ENCODE measurements at regions not wholly inside any gene's neighbourhood (a gene's known extent, or its start where the extent isn't known, plus 50 kb on each side); places are given as distances from the start of the nearest gene placed in this dataset.
A peak's percentile ranks its signal among the peaks of the same experiment; 100 is the strongest.

DNA sequence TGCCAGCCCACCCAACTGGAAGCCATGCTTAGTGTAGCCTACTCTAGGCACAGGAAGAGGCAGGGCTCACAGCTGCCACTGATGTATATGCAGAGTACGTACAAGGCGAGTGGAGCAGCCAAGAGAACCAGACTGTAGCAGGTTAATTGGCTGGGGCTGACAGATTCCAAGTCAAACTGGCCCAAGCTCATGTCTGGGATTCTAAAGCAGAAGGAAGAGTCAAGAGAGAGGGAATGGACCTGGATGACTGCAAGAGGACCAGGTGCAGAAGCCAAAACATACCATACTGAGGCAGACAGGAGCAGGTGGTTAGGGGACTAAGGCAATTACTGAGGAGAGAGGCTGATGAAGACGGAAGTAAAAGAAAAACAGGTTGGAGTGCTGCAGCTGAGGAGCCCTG is 51.3 kb upstream of the LRRN2 start:
- Histone ChIP-seq H3K4me2 (ENCODE audit: insufficient read depth, low read length) (peak overlapping the region; percentile 32; the same call in 1 of the 2 replicates), H3K9ac (ENCODE audit: insufficient read depth in 1 of 2, low read depth in 2 of 2, low read length in 2 of 2) (no peak overlapping the region), H4K20me1 (replicated peaks; ENCODE audit: control insufficient read depth, insufficient read depth, low read length) (no peaks in the 10 kb centered on the region), H3K9me1 (ENCODE audit: control insufficient read depth, insufficient read depth, low read length) (no peaks in the 10 kb centered on the region), H3K4me3 (no peak overlapping the region), H3K27ac (ENCODE audit: extremely low read depth, low read depth, low read length) (no peak overlapping the region), H3K79me2 (ENCODE audit: control insufficient read depth, insufficient read depth, low read length) (no peaks in the 10 kb centered on the region), H3K27me3 (ENCODE audit: control insufficient read depth in 2 of 2, insufficient read depth in 2 of 2, low read length in 2 of 2) (peaks cover 11 to 37% of the 10 kb centered on the region in 2 experiments), H2AFZ (ENCODE audit: low read depth, low read length) (peak overlapping the region; percentile 60; the same call in 1 of the 2 replicates), H3K4me1 (replicated peaks in 1 of 2; ENCODE audit: control insufficient read depth in 2 of 2, insufficient read depth in 2 of 2, low read length in 2 of 2) (no peaks in the 10 kb centered on the region; a peak in 1 of 5 replicates), H3K36me3 (ENCODE audit: control insufficient read depth, insufficient read depth, low read length) (no peaks in the 10 kb centered on the region), H3K9me3 (replicated peaks; ENCODE audit: control insufficient read depth, insufficient read depth, low read depth, low read length) (peaks cover 5% of the 10 kb centered on the region; the same call in 1 of the 2 replicates)
- TF ChIP-seq, protein P1, sequence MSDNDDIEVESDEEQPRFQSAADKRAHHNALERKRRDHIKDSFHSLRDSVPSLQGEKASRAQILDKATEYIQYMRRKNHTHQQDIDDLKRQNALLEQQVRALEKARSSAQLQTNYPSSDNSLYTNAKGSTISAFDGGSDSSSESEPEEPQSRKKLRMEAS (CRISPR knock-in tag; IDR thresholded peaks at IDR 0.05), result 0 out of 2 replicates have a peak, but pooled peaks have one; percentile 22
- no peak for TF ChIP-seq TCF7 (IDR thresholded peaks at IDR 0.05; ENCODE audit: borderline replicate concordance)
- TF ChIP-seq FOXA1 (IDR thresholded peaks at IDR 0.05; ENCODE audit: borderline replicate concordance), result no peak
- 3% methylated on average over 3 of the region's 3 CpGs for WGBS (ENCODE audit: insufficient coverage, low coverage, missing lambda C conversion rate)
- in situ Hi-C loops (cut with MboI) (no loop called here), intact Hi-C loops (cut with micrococcal nuclease) (no loop called here)
- ChIA-PET CTCF (ENCODE audit: low intra/inter-chr PET ratio) (no interaction called here), POLR2A (interaction anchor here (0.7 to 1.4 kb wide), 2 partner anchors 8 to 10 kb away, joined by 3 read pairs; no protein-coding TSS in a partner anchor)
- ATAC-seq, result peak; percentile 54
- DNase-seq (ENCODE audit: extremely low read depth in 1 of 4, low spot score in 3 of 4), result no peak
- no TSS peak for BruUV-seq (replicated peaks)
- no peak for FAIRE-seq

DNA sequence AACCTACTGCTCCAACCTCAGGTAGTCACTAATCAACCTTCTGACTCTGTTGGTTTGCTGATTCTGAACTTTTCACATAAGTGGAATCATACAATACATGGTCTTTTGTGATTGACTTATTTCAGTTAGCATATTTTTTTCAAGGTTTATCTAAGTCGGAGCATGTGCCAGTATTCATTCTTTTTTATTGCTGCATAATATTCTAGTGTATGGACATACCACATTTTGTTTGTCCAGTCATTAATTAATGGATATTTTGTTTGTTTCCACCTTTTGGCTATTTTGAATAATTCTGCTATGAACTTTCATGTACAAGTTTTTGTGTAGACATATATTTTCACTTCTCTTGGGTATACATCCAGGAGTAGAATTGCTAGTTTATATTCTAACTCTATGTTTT is 53.0 kb upstream of the LRRN2 start:
- Histone ChIP-seq H3K9ac (ENCODE audit: insufficient read depth in 1 of 2, low read depth in 2 of 2, low read length in 2 of 2) (no peak overlapping the region), H3K9me3 (replicated peaks; ENCODE audit: control insufficient read depth, insufficient read depth, low read depth, low read length) (peaks cover 5% of the 10 kb centered on the region; the same call in 1 of the 2 replicates), H3K4me1 (replicated peaks in 1 of 2; ENCODE audit: control insufficient read depth in 2 of 2, insufficient read depth in 2 of 2, low read length in 2 of 2) (no peaks in the 10 kb centered on the region), H3K36me3 (ENCODE audit: control insufficient read depth, insufficient read depth, low read length) (no peaks in the 10 kb centered on the region), H3K79me2 (ENCODE audit: control insufficient read depth, insufficient read depth, low read length) (no peaks in the 10 kb centered on the region), H3K4me2 (ENCODE audit: insufficient read depth, low read length) (no peak overlapping the region), H3K4me3 (no peak overlapping the region), H3K27me3 (ENCODE audit: control insufficient read depth in 2 of 2, insufficient read depth in 2 of 2, low read length in 2 of 2) (peaks cover 17 to 39% of the 10 kb centered on the region in 2 experiments), H2AFZ (ENCODE audit: low read depth, low read length) (no peak overlapping the region), H3K9me1 (ENCODE audit: control insufficient read depth, insufficient read depth, low read length) (no peaks in the 10 kb centered on the region), H4K20me1 (replicated peaks; ENCODE audit: control insufficient read depth, insufficient read depth, low read length) (no peaks in the 10 kb centered on the region), H3K27ac (ENCODE audit: extremely low read depth, low read depth, low read length) (no peak overlapping the region)
- BruUV-seq (replicated peaks), result no TSS peak
- ChIA-PET CTCF (ENCODE audit: low intra/inter-chr PET ratio) (no interaction called here), POLR2A (interaction anchor here (0.9 kb wide), 1 partner anchor 25 kb away, joined by 4 read pairs; no protein-coding TSS in a partner anchor)
- DNase-seq (ENCODE audit: extremely low read depth in 1 of 4, low spot score in 3 of 4) (no peak), ATAC-seq (no peak), FAIRE-seq (no peak)
- WGBS (ENCODE audit: insufficient coverage, low coverage, missing lambda C conversion rate), result 0% methylated on average over 1 of the region's 1 CpG
- intact Hi-C loops (cut with micrococcal nuclease), result no loop called here
- TF ChIP-seq ELF1 (tag; IDR thresholded peaks at IDR 0.05), result no peak
- peak; percentile 53 for TF ChIP-seq RBM25 (IDR thresholded peaks at IDR 0.05; ENCODE audit: low read depth, low read length, severe bottlenecking)
- TF ChIP-seq ZNF146 (CRISPR knock-in tag; IDR thresholded peaks at IDR 0.05; ENCODE audit: unreplicated experiment), result peak; percentile 91
- in situ Hi-C loops (cut with MboI), result no loop called here
